ENCODE measurements at regions not wholly inside any gene's neighbourhood (a gene's known extent, or its start where the extent isn't known, plus 50 kb on each side); places are given as distances from the start of the nearest gene placed in this dataset.

DNA sequence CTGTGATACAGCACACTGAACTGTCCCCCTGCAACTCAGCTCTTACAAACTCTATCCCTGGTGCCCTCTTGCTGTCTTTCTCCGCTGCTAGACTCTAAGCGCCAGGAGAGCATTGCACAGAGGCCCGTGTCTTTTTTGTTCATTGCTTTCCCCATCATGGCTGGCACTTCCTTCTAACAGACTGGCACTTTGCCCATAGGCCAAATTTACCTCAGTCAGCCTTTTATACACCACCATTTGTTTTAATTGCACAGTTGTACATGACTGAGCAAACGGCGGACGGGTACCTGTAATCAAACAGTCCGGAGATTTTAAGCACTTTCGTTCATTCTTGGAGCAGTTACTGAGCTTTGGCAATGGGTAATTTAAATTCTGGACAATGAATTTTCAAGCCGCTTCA, 102.2 kb upstream of the CLINT1 start:
- TF ChIP-seq EZH2 (IDR thresholded peaks at IDR 0.05; ENCODE audit: low read length) = no peak
- no peak for TF ChIP-seq CTCF (optimal IDR thresholded peaks at IDR 0.05 in 1 of 3, IDR thresholded peaks at IDR 0.05 in 1 of 3, conservative IDR thresholded peaks at IDR 0.05 in 1 of 3; ENCODE audit: extremely low read depth in 1 of 3, insufficient read depth in 2 of 3, low read length in 3 of 3)
- no peak overlapping the region for H3K4me2 ChIP-seq (ENCODE audit: control insufficient read depth, extremely low read depth, insufficient read depth, low read depth, low read length)
- H3K27me3 ChIP-seq (ENCODE audit: control insufficient read depth, extremely low read depth, insufficient read depth, low read length) = no peaks in the 10 kb centered on the region
- H3K36me3 ChIP-seq (ENCODE audit: control insufficient read depth in 2 of 2, extremely low read depth in 1 of 2, insufficient read depth in 2 of 2, low read length in 2 of 2) = no peaks in the 10 kb centered on the region
- no peak overlapping the region for H2AFZ ChIP-seq (ENCODE audit: control insufficient read depth, low read length)
- DNase-seq (ENCODE audit: low read depth, low spot score) = no peak
- H3K4me1 ChIP-seq (ENCODE audit: control insufficient read depth, extremely low read depth, insufficient read depth, low read length) = no peaks in the 10 kb centered on the region
- no peak for FAIRE-seq
- dilution Hi-C loops (cut with MboI; ENCODE audit: extremely low pct_ligation_motif_present, low sequenced_read_pairs) = no loop called here
- H4K20me1 ChIP-seq (ENCODE audit: control insufficient read depth, extremely low read depth, insufficient read depth, low read length) = no peaks in the 10 kb centered on the region
- no peaks in the 10 kb centered on the region for H3K9me1 ChIP-seq (ENCODE audit: control insufficient read depth, extremely low read depth, insufficient read depth, low read length)
- H3K4me3 ChIP-seq (ENCODE audit: control insufficient read depth in 2 of 3, extremely low read depth in 1 of 3, insufficient read depth in 2 of 3, low read depth in 1 of 3, low read length in 3 of 3) = no peak overlapping the region
- no peak overlapping the region for H3K9ac ChIP-seq (ENCODE audit: control insufficient read depth, extremely low read depth, insufficient read depth, low read length)
- no peak overlapping the region for H3K27ac ChIP-seq (ENCODE audit: control insufficient read depth, insufficient read depth, low read length)
- H3K9me3 ChIP-seq (ENCODE audit: control insufficient read depth, low read depth, low read length) = no peaks in the 10 kb centered on the region
- H3K79me2 ChIP-seq (ENCODE audit: control insufficient read depth, insufficient read depth, low read length) = no peaks in the 10 kb centered on the region

- H3K36me3 ChIP-seq (ENCODE audit: control insufficient read depth in 2 of 2, extremely low read depth in 1 of 2, insufficient read depth in 2 of 2, low read length in 2 of 2) = no peaks in the 10 kb centered on the region
- no peak overlapping the region for H3K4me2 ChIP-seq (ENCODE audit: control insufficient read depth, extremely low read depth, insufficient read depth, low read depth, low read length)
- no peak for DNase-seq (ENCODE audit: low read depth, low spot score)
- TF ChIP-seq CTCF (optimal IDR thresholded peaks at IDR 0.05 in 1 of 3, IDR thresholded peaks at IDR 0.05 in 1 of 3, conservative IDR thresholded peaks at IDR 0.05 in 1 of 3; ENCODE audit: extremely low read depth in 1 of 3, insufficient read depth in 2 of 3, low read length in 3 of 3) = no peak
- no peak for TF ChIP-seq EZH2 (IDR thresholded peaks at IDR 0.05; ENCODE audit: low read length)
- H3K79me2 ChIP-seq (ENCODE audit: control insufficient read depth, insufficient read depth, low read length) = no peaks in the 10 kb centered on the region
- H3K9me1 ChIP-seq (ENCODE audit: control insufficient read depth, extremely low read depth, insufficient read depth, low read length) = no peaks in the 10 kb centered on the region
- no peak overlapping the region for H3K9ac ChIP-seq (ENCODE audit: control insufficient read depth, extremely low read depth, insufficient read depth, low read length)
- H4K20me1 ChIP-seq (ENCODE audit: control insufficient read depth, extremely low read depth, insufficient read depth, low read length) = no peaks in the 10 kb centered on the region
- dilution Hi-C loops (cut with MboI; ENCODE audit: extremely low pct_ligation_motif_present, low sequenced_read_pairs) = no loop called here
- no peaks in the 10 kb centered on the region for H3K9me3 ChIP-seq (ENCODE audit: control insufficient read depth, low read depth, low read length)
- no peaks in the 10 kb centered on the region for H3K27me3 ChIP-seq (ENCODE audit: control insufficient read depth, extremely low read depth, insufficient read depth, low read length)
- FAIRE-seq = no peak
- H3K27ac ChIP-seq (ENCODE audit: control insufficient read depth, insufficient read depth, low read length) = no peak overlapping the region
- no peak overlapping the region for H3K4me3 ChIP-seq (ENCODE audit: control insufficient read depth in 2 of 3, extremely low read depth in 1 of 3, insufficient read depth in 2 of 3, low read depth in 1 of 3, low read length in 3 of 3)
- no peak overlapping the region for H2AFZ ChIP-seq (ENCODE audit: control insufficient read depth, low read length)
- no peaks in the 10 kb centered on the region for H3K4me1 ChIP-seq (ENCODE audit: control insufficient read depth, extremely low read depth, insufficient read depth, low read length)
Measured at GRCh38 chr5:157959370-157959769, 100.4 kb upstream of the CLINT1 start.

Measured in keratinocyte (primary cell).